Neuronal stem cell (in vitro differentiated cells): ENCODE measurements at regions not wholly inside any gene's neighbourhood (a gene's known extent, or its start where the extent isn't known, plus 50 kb on each side); places are given as distances from the start of the nearest gene placed in this dataset.

Experiments used
- DNase-seq: peaks from one replicate; pipeline ENCODE4 v3.0.0-alpha.2; 2013; ENCODE audit warnings: low spot score
- H2AFZ ChIP-seq: one replicate; pipeline ENCODE4 v1.6.1; 2013; ENCODE audit warnings: mild to moderate bottlenecking, low read length, inconsistent platforms
- H2AK5ac ChIP-seq: 2 replicates; pipeline ENCODE4 v1.6.1; 2013; ENCODE audit warnings: low read depth, mild to moderate bottlenecking, inconsistent platforms, low read length, moderate library complexity, mixed read lengths
- H2BK120ac ChIP-seq: 2 replicates; pipeline ENCODE4 v1.6.1; 2013; ENCODE audit warnings: low read depth, mild to moderate bottlenecking, inconsistent platforms, low read length, moderate library complexity, mixed read lengths
- H2BK12ac ChIP-seq: one replicate; pipeline ENCODE4 v1.6.1; 2013; ENCODE audit warnings: low read length, inconsistent platforms
- H2BK15ac ChIP-seq: 2 replicates; pipeline ENCODE4 v1.6.1; 2013; ENCODE audit warnings: mild to moderate bottlenecking, low read length, inconsistent platforms, mixed read lengths
- H2BK5ac ChIP-seq: one replicate; pipeline ENCODE4 v1.6.1; 2013; ENCODE audit warnings: inconsistent platforms, mild to moderate bottlenecking, low read length, moderate library complexity
- H3K14ac ChIP-seq: one replicate; pipeline ENCODE4 v1.6.1; 2013; ENCODE audit warnings: low read length, inconsistent platforms
- H3K18ac ChIP-seq: 2 replicates; pipeline ENCODE4 v1.6.1; 2013; ENCODE audit warnings: low read length, inconsistent platforms
- H3K23ac ChIP-seq: 2 replicates; pipeline ENCODE4 v1.6.1; 2013; ENCODE audit warnings: low read depth, mild to moderate bottlenecking, mixed read lengths, low read length, inconsistent platforms; ENCODE audit not compliant: poor library complexity
- H3K27ac ChIP-seq: replicated peaks from 3 replicates; pipeline ENCODE4 v1.5.1; 2013; ENCODE audit warnings: low read length, inconsistent platforms
- H3K27me3 ChIP-seq, 3 experiments: 2 replicates each; pipeline ENCODE4 v1.6.1; 2013; ENCODE audit warnings: low read length in 3 of 3, mild to moderate bottlenecking in 2 of 3, inconsistent platforms in 1 of 3, low read depth in 1 of 3, mixed read lengths in 1 of 3, moderate library complexity in 1 of 3; ENCODE audit not compliant: control insufficient read depth in 3 of 3, insufficient read depth in 3 of 3
- H3K36me3 ChIP-seq, 2 donors: replicated peaks in 1 of 2; 2 replicates each; pipeline ENCODE4 v1.6.1; 2013; ENCODE audit warnings: low read length in 2 of 2; ENCODE audit not compliant: control insufficient read depth in 2 of 2, insufficient read depth in 2 of 2
- H3K4ac ChIP-seq: 2 replicates; pipeline ENCODE4 v1.6.1; 2013; ENCODE audit warnings: inconsistent platforms, mild to moderate bottlenecking, low read length, moderate library complexity
- H3K4me1 ChIP-seq, 2 donors: 1 replicate in 1 of 2; 2 replicates in 1 of 2; pipeline ENCODE4 v1.6.1; 2013; ENCODE audit warnings: low read length in 2 of 2, low read depth in 1 of 2; ENCODE audit not compliant: control insufficient read depth in 2 of 2, insufficient read depth in 1 of 2
- H3K4me2 ChIP-seq: one replicate; pipeline ENCODE4 v1.6.1; 2013; ENCODE audit warnings: mild to moderate bottlenecking, low read length, inconsistent platforms; ENCODE audit not compliant: insufficient read depth, poor library complexity, severe bottlenecking
- H3K4me3 ChIP-seq, 2 donors: 2 replicates each; pipeline ENCODE4 v1.5.1; 2013; ENCODE audit warnings: low read length in 2 of 2, mild to moderate bottlenecking in 2 of 2, inconsistent platforms in 1 of 2, moderate library complexity in 1 of 2
- H3K79me1 ChIP-seq: one replicate; pipeline ENCODE4 v1.6.1; 2013; ENCODE audit warnings: low read depth, mild to moderate bottlenecking, inconsistent platforms, low read length, moderate library complexity
- H3K9ac ChIP-seq: one replicate; pipeline ENCODE4 v1.6.1; 2013; ENCODE audit warnings: mild to moderate bottlenecking, low read depth, low read length, inconsistent platforms; ENCODE audit not compliant: poor library complexity
- H3K9me3 ChIP-seq, 2 donors: replicated peaks in 1 of 2; 2 replicates each; pipeline versions ENCODE3 to v1.6.1; 2013; ENCODE audit warnings: low read length in 2 of 2, mild to moderate bottlenecking in 2 of 2, inconsistent platforms in 1 of 2, low read depth in 1 of 2, mixed read lengths in 1 of 2, moderate library complexity in 1 of 2; ENCODE audit not compliant: control insufficient read depth in 2 of 2, insufficient read depth in 1 of 2
- H4K8ac ChIP-seq: one replicate; pipeline ENCODE4 v1.6.1; 2013; ENCODE audit warnings: low read depth, mild to moderate bottlenecking, inconsistent platforms, low read length, moderate library complexity
- H4K91ac ChIP-seq: one replicate; pipeline ENCODE4 v1.6.1; 2013; ENCODE audit warnings: low read length, low read depth, mild to moderate bottlenecking, inconsistent platforms; ENCODE audit not compliant: poor library complexity
- WGBS, 2 donors: extraction: QIAGEN DNeasy Blood & Tissue Kit; methylation state at CpG; one replicate each; pipeline ENCODE4 v1.1.7; 2013; ENCODE audit warnings: missing lambda C conversion rate in 2 of 2, mixed read lengths in 1 of 2; ENCODE audit not compliant: insufficient read length in 2 of 2, insufficient replicate concordance in 1 of 2; ENCODE audit errors: extremely low coverage in 2 of 2; 5-methylcytosine and 5-hydroxymethylcytosine counted together

DNA sequence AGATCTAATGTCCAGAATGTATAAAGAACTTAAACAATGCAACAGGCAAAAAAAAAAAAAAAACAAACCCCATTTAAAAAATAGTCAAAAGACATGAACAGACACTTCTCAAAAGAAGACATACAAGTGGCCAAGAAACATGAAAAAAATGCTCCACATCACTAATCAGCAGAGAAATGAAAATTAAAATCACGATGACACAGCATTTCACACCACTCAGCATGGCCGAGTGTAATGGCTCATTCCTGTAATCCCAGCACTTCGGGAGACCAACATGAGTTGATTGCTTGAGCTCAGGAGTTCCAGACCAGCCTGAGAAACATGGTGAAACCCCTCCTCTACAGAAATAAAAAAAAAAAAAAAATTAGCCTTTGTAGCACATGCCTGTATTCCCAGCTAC lies 701.4 kb upstream of the NRSN1 start:
- Histone ChIP-seq H2BK5ac (no peak overlapping the region), H3K36me3 (no peaks in the 10 kb centered on the region), H3K9me3 (peaks cover 0 to 14% of the 10 kb centered on the region in 2 donors), H3K14ac (no peak overlapping the region), H3K18ac (no peak overlapping the region), H3K27ac (no peak overlapping the region), H2BK120ac (no peak overlapping the region), H2AFZ (no peak overlapping the region), H3K79me1 (no peaks in the 10 kb centered on the region), H3K27me3 (no peaks in the 10 kb centered on the region), H3K4ac (no peak overlapping the region), H4K91ac (no peak overlapping the region), H2BK15ac (no peak overlapping the region), H3K4me2 (no peak overlapping the region), H3K9ac (no peak overlapping the region), H2AK5ac (no peak overlapping the region), H3K23ac (no peak overlapping the region), H4K8ac (no peak overlapping the region), H3K4me3 (no peak overlapping the region), H3K4me1 (no peaks in the 10 kb centered on the region), H2BK12ac (no peak overlapping the region)
- DNase-seq = no peak
- no CpG with 5 or more reads among the region's 3 CpGs for WGBS, 2 donors

DNA sequence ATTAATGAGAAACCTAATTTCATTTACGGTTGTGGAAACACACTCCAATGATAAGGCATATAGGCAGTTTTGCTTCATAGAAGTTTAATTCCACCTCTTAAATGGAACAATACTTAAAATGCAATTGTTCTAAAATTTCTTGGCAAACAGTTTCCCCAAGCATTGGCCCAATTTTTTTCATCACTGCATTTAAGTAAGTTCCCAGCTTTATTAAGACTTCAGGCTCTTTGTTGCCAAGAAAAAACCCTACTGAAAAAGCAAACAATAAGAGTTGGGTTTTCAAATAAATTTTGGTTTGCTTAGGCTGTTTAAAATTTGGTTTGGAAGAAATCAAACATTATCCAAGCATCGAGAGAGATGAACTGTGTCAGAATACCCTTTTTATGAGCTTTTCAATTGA lies 690.9 kb upstream of the NRSN1 start:
- H2AK5ac ChIP-seq = no peak overlapping the region
- no peaks in the 10 kb centered on the region for H3K79me1 ChIP-seq
- no peaks in the 10 kb centered on the region for H3K27me3 ChIP-seq
- no peak overlapping the region for H2BK120ac ChIP-seq
- no peak overlapping the region for H2BK12ac ChIP-seq
- DNase-seq = no peak
- peaks cover 0 to 4% of the 10 kb centered on the region in 2 donors for H3K9me3 ChIP-seq
- no peak overlapping the region for H4K91ac ChIP-seq
- H2BK5ac ChIP-seq = no peak overlapping the region
- no peaks in the 10 kb centered on the region for H3K36me3 ChIP-seq
- no peak overlapping the region for H3K18ac ChIP-seq
- no peak overlapping the region for H3K23ac ChIP-seq
- no peak overlapping the region for H2BK15ac ChIP-seq
- H3K27ac ChIP-seq = no peak overlapping the region
- H3K4me3 ChIP-seq = no peak overlapping the region
- H3K9ac ChIP-seq = no peak overlapping the region
- H3K4ac ChIP-seq = no peak overlapping the region
- H2AFZ ChIP-seq = no peak overlapping the region
- no CpG with 5 or more reads among the region's 2 CpGs for WGBS, 2 donors
- no peaks in the 10 kb centered on the region for H3K4me1 ChIP-seq
- no peak overlapping the region for H3K4me2 ChIP-seq
- H3K14ac ChIP-seq = no peak overlapping the region
- H4K8ac ChIP-seq = no peak overlapping the region

DNA sequence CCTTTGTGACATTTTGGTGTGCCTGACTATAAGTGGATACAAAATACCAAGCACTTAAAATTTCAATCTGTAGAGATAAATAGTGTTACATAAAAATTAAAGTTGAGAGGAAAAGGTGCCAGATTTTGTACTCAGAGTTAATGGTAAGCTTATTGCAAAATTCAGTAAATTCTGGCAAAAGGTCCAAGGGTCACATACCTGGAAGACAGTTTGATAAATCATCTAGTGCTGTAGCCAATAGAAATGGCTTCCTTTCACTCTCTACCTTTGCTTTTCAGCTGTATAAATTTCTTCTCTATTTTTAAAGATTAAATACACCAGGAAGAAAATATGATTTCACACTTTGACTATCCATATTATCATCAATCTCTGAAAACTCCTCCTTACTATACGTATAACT lies 690.2 kb upstream of the NRSN1 start:
- Histone ChIP-seq H3K4me1 (no peaks in the 10 kb centered on the region), H2BK15ac (no peak overlapping the region), H3K18ac (no peak overlapping the region), H4K8ac (no peak overlapping the region), H3K9ac (no peak overlapping the region), H3K4ac (no peak overlapping the region), H2BK5ac (no peak overlapping the region), H2AK5ac (no peak overlapping the region), H3K79me1 (no peaks in the 10 kb centered on the region), H4K91ac (no peak overlapping the region), H3K4me2 (no peak overlapping the region), H3K36me3 (no peaks in the 10 kb centered on the region), H3K9me3 (peaks cover 0 to 4% of the 10 kb centered on the region in 2 donors), H3K4me3 (no peak overlapping the region), H2BK12ac (no peak overlapping the region), H2BK120ac (no peak overlapping the region), H3K27me3 (no peaks in the 10 kb centered on the region), H2AFZ (no peak overlapping the region), H3K23ac (no peak overlapping the region), H3K14ac (no peak overlapping the region), H3K27ac (no peak overlapping the region)
- 100% methylated on average over 1 of the region's 1 CpG; no CpG with 5 or more reads in 1 of the 2 donors for WGBS, 2 donors
- no peak for DNase-seq

DNA sequence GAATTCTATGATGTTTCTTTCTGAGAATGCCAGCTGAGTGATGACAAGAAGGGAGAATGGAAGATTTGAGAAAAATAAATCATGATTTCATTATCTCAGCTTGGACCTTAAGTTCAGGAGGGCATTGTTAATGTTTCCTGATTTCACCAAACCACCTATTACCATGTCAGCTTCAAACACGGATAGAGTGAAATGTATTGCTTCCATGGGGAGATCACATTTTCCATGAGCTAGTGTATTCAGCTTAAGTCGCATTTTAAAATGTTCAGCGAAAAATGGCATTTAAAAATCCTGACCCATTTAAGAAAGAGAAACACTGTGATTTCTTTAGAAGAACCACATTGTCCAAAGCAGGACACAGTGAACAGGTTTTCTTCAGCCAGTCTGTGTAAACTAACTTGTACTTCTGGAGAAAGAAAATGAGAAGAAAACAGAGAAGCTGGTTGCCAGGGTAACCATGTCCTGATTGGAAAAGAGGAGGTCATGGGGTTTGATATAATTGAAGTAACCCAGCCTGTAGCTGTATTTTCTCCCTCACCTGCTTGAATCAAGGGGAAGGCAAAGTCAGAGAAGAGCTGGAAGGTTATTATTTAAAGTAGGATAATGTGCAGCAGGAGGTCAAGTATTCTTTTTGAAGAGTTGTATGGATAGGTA lies 684.1 kb upstream of the NRSN1 start:
- Histone ChIP-seq H3K4me1 (peaks cover 2 to 27% of the 10 kb centered on the region in 2 donors), H2BK12ac (no peak overlapping the region), H3K27me3 (no peaks in the 10 kb centered on the region), H3K4me2 (no peak overlapping the region), H3K14ac (no peak overlapping the region), H3K36me3 (no peaks in the 10 kb centered on the region), H3K27ac (no peak overlapping the region), H2AFZ (peak overlapping the region; percentile 23), H3K4me3 (no peak overlapping the region), H2AK5ac (no peak overlapping the region), H3K9ac (no peak overlapping the region), H2BK120ac (no peak overlapping the region), H2BK15ac (no peak overlapping the region), H3K79me1 (no peaks in the 10 kb centered on the region), H2BK5ac (no peak overlapping the region), H3K23ac (no peak overlapping the region), H4K8ac (no peak overlapping the region), H4K91ac (no peak overlapping the region), H3K18ac (no peak overlapping the region), H3K9me3 (no peaks in the 10 kb centered on the region), H3K4ac (no peak overlapping the region)
- no CpG with 5 or more reads among the region's 3 CpGs for WGBS, 2 donors
- no peak for DNase-seq
